HEK293 (cell line): ENCODE measurements at regions not wholly inside any gene's neighbourhood (a gene's known extent, or its start where the extent isn't known, plus 50 kb on each side); places are given as distances from the start of the nearest gene placed in this dataset.

ENCODE experiments used
- CTCF ChIA-PET: fragments of 350-600 bp; formaldehyde crosslinking; extraction: SDS; loops from one replicate; lab custom pipeline; 2021; ENCODE audit warnings: antibody characterized with exemption; lab: Yijun Ruan, JAX
- POLR2A ChIA-PET: fragments of 300-600 bp; formaldehyde crosslinking; extraction: SDS; loops from one replicate; lab custom pipeline; 2020; ENCODE audit warnings: antibody characterized with exemption, inconsistent platforms; lab: Yijun Ruan, JAX
- H3K27ac ChIP-seq: fragments of 200-500 bp; sonication (Bioruptor generic); 2 replicates; pipeline ENCODE4 v1.5.1; 2014; ENCODE audit warnings: low read depth, low read length, control low read depth, inconsistent platforms; ENCODE audit errors: extremely low read depth
- H3K36me3 ChIP-seq, 2 experiments: fragments of 200-500 bp in 1 of 2; sonication (Bioruptor generic) in 1 of 2; 1 replicate in 1 of 2; 2 replicates in 1 of 2; pipeline ENCODE4 v1.5.1; 2014 to 2017; ENCODE audit warnings: inconsistent platforms in 2 of 2, low read length in 2 of 2; ENCODE audit not compliant: control insufficient read depth in 2 of 2, insufficient read depth in 1 of 2
- H3K4me1 ChIP-seq: fragments of 200-500 bp; sonication (Bioruptor generic); 2 replicates; pipeline ENCODE4 v1.5.1; 2014; ENCODE audit warnings: mild to moderate bottlenecking, low read length, inconsistent platforms; ENCODE audit not compliant: control insufficient read depth, insufficient read depth
- H3K4me3 ChIP-seq: 2 replicates; pipeline ENCODE4 v1.5.1; 2011; ENCODE audit warnings: low read depth, mild to moderate bottlenecking, control low read depth, low read length, moderate library complexity
- H3K9me3 ChIP-seq: fragments of 200-500 bp; sonication (Bioruptor generic); 2 replicates; pipeline ENCODE4 v1.5.1; 2014; ENCODE audit warnings: low read depth, low read length, inconsistent platforms; ENCODE audit not compliant: control insufficient read depth, insufficient read depth
- BCL11A ChIP-seq: fragments of 450-650 bp; formaldehyde crosslinking; IDR thresholded peaks from 2 replicates; pipeline ENCODE4 v1.5.1; 2016; ENCODE audit warnings: low read depth, missing biosample characterization, missing genetic modification characterization
- GLIS1 ChIP-seq: fragments of 450-650 bp; formaldehyde crosslinking; IDR thresholded peaks from 2 replicates; pipeline ENCODE4 v1.5.1; 2016; ENCODE audit warnings: missing biosample characterization, missing genetic modification characterization
- GLIS2 ChIP-seq: fragments of 450-650 bp; formaldehyde crosslinking; IDR thresholded peaks from 2 replicates; pipeline ENCODE4 v1.5.1; 2016; ENCODE audit warnings: missing biosample characterization, missing genetic modification characterization
- HOXA7 ChIP-seq: sonication (generic); formaldehyde crosslinking; IDR thresholded peaks from 2 replicates; pipeline ENCODE4 v1.8.1; 2022; ENCODE audit warnings: missing genetic modification reagents, borderline replicate concordance
- MYNN ChIP-seq: fragments of 450-650 bp; formaldehyde crosslinking; IDR thresholded peaks from 2 replicates; pipeline ENCODE4 v1.5.1; 2016; ENCODE audit warnings: missing biosample characterization, missing genetic modification characterization, borderline replicate concordance
- ZBTB48 ChIP-seq: fragments of 450-650 bp; formaldehyde crosslinking; IDR thresholded peaks from 2 replicates; pipeline ENCODE4 v1.5.1; 2016; ENCODE audit warnings: missing biosample characterization, missing genetic modification characterization
- ZNF146 ChIP-seq: fragments of 450-650 bp; formaldehyde crosslinking; IDR thresholded peaks from 2 replicates; pipeline ENCODE4 v1.5.1; 2016; ENCODE audit warnings: missing biosample characterization, missing genetic modification characterization
- ZNF155 ChIP-seq: fragments of 450-650 bp; formaldehyde crosslinking; IDR thresholded peaks from 2 replicates; pipeline ENCODE4 v1.5.1; 2016; ENCODE audit warnings: missing biosample characterization, missing genetic modification characterization
- ZNF175 ChIP-seq: fragments of 450-650 bp; formaldehyde crosslinking; IDR thresholded peaks from 2 replicates; pipeline ENCODE4 v1.5.1; 2016; ENCODE audit warnings: missing biosample characterization, missing genetic modification characterization
- ZNF211 ChIP-seq: fragments of 450-650 bp; formaldehyde crosslinking; IDR thresholded peaks from 2 replicates; pipeline ENCODE4 v1.5.1; 2016; ENCODE audit warnings: low read depth, missing biosample characterization, missing genetic modification characterization
- ZNF239 ChIP-seq: fragments of 450-650 bp; formaldehyde crosslinking; IDR thresholded peaks from 2 replicates; pipeline ENCODE4 v1.5.1; 2016; ENCODE audit warnings: missing biosample characterization, missing genetic modification characterization
- ZNF24 ChIP-seq: fragments of 450-650 bp; formaldehyde crosslinking; IDR thresholded peaks from 2 replicates; pipeline ENCODE4 v1.5.1; 2016; ENCODE audit warnings: missing biosample characterization, missing genetic modification characterization
- ZNF292 ChIP-seq: fragments of 450-650 bp; formaldehyde crosslinking; IDR thresholded peaks from 2 replicates; pipeline ENCODE4 v1.5.1; 2016; ENCODE audit warnings: low read depth, missing biosample characterization, missing genetic modification characterization, borderline replicate concordance
- ZNF426 ChIP-seq: fragments of 450-650 bp; formaldehyde crosslinking; IDR thresholded peaks from 2 replicates; pipeline ENCODE4 v1.5.1; 2017; ENCODE audit warnings: missing biosample characterization, missing genetic modification characterization, mild to moderate bottlenecking, inconsistent platforms, moderate library complexity
- ZNF501 ChIP-seq: fragments of 450-650 bp; formaldehyde crosslinking; IDR thresholded peaks from 2 replicates; pipeline ENCODE4 v1.5.1; 2016; ENCODE audit warnings: missing biosample characterization, missing genetic modification characterization
- ZNF521 ChIP-seq: fragments of 450-650 bp; formaldehyde crosslinking; IDR thresholded peaks from 2 replicates; pipeline ENCODE4 v1.5.1; 2017; ENCODE audit warnings: missing biosample characterization, mild to moderate bottlenecking, missing genetic modification characterization
- ZNF626 ChIP-seq: fragments of 450-650 bp; sonication (Bioruptor Pico); formaldehyde crosslinking; IDR thresholded peaks from 2 replicates; pipeline ENCODE4 v1.5.1; 2018; ENCODE audit warnings: missing biosample characterization, missing genetic modification characterization, inconsistent platforms
- ZNF629 ChIP-seq: fragments of 450-650 bp; formaldehyde crosslinking; IDR thresholded peaks from 2 replicates; pipeline ENCODE4 v1.5.1; 2017; ENCODE audit warnings: missing biosample characterization, missing genetic modification characterization
- ZNF768 ChIP-seq: fragments of 450-650 bp; formaldehyde crosslinking; IDR thresholded peaks from 2 replicates; pipeline ENCODE4 v1.5.1; 2018; ENCODE audit warnings: missing biosample characterization, mild to moderate bottlenecking, missing genetic modification characterization
- ZSCAN16 ChIP-seq: fragments of 450-650 bp; formaldehyde crosslinking; IDR thresholded peaks from 2 replicates; pipeline ENCODE4 v1.5.1; 2016; ENCODE audit warnings: missing biosample characterization, missing genetic modification characterization
- TF ChIP-seq, protein P1 (sequence below): fragments of 450-650 bp; formaldehyde crosslinking; IDR thresholded peaks from 2 replicates; pipeline ENCODE4 v1.5.1; 2016; ENCODE audit warnings: missing biosample characterization, missing genetic modification characterization
- TF ChIP-seq, protein P2 (sequence below): fragments of 450-650 bp; formaldehyde crosslinking; IDR thresholded peaks from 2 replicates; pipeline ENCODE4 v1.5.1; 2016; ENCODE audit warnings: missing biosample characterization, missing genetic modification characterization
- TF ChIP-seq, protein P3 (sequence below): fragments of 450-650 bp; formaldehyde crosslinking; IDR thresholded peaks from 2 replicates; pipeline ENCODE4 v1.5.1; 2017; ENCODE audit warnings: missing biosample characterization, missing genetic modification characterization
- TF ChIP-seq, protein P4 (sequence below): fragments of 450-650 bp; formaldehyde crosslinking; IDR thresholded peaks from 2 replicates; pipeline ENCODE4 v1.5.1; 2016; ENCODE audit warnings: missing biosample characterization, missing genetic modification characterization
- TF ChIP-seq, protein P5 (sequence below): fragments of 450-650 bp; formaldehyde crosslinking; IDR thresholded peaks from 2 replicates; pipeline ENCODE4 v1.5.0; 2017; ENCODE audit warnings: missing biosample characterization, missing genetic modification characterization, borderline replicate concordance

DNA sequence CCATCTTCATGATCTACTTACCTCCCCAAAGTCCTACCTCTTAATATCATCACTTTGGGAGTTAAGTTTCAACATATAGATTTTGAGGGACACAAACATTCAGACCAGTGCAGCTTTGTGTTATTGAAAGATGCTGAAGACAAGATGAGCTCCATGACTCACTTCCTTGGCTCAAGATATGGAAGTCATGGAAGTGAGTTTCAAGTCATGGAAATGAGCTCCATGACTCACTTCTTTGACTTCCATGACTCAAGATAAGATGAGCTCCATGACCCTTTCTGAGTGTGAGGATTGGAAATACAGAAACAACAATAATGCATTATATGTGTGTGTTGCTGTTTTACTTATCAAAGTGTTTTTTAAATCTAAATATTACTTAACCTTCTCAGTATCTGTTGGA lies 170.2 kb upstream of the TPRG1 start:
- ChIA-PET CTCF (no interaction called here), POLR2A (no interaction called here)
- Histone ChIP-seq H3K27ac (no peak overlapping the region), H3K9me3 (no peaks in the 10 kb centered on the region), H3K4me3 (no peak overlapping the region), H3K36me3 (no peaks in the 10 kb centered on the region), H3K4me1 (no peaks in the 10 kb centered on the region)
- TF ChIP-seq, protein P1, sequence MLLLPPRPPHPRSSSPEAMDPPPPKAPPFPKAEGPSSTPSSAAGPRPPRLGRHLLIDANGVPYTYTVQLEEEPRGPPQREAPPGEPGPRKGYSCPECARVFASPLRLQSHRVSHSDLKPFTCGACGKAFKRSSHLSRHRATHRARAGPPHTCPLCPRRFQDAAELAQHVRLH: no peak
- TF ChIP-seq GLIS2 (tag by site-specific recombination) (no peak), ZSCAN16 (tag by site-specific recombination) (no peak), GLIS1 (tag by site-specific recombination) (no peak), ZNF501 (tag by site-specific recombination) (no peak), ZNF426 (tag by site-specific recombination) (no peak), MYNN (tag by site-specific recombination) (no peak), ZNF146 (tag by site-specific recombination) (no peak), ZBTB48 (tag by site-specific recombination) (no peak)
- TF ChIP-seq, protein P2, sequence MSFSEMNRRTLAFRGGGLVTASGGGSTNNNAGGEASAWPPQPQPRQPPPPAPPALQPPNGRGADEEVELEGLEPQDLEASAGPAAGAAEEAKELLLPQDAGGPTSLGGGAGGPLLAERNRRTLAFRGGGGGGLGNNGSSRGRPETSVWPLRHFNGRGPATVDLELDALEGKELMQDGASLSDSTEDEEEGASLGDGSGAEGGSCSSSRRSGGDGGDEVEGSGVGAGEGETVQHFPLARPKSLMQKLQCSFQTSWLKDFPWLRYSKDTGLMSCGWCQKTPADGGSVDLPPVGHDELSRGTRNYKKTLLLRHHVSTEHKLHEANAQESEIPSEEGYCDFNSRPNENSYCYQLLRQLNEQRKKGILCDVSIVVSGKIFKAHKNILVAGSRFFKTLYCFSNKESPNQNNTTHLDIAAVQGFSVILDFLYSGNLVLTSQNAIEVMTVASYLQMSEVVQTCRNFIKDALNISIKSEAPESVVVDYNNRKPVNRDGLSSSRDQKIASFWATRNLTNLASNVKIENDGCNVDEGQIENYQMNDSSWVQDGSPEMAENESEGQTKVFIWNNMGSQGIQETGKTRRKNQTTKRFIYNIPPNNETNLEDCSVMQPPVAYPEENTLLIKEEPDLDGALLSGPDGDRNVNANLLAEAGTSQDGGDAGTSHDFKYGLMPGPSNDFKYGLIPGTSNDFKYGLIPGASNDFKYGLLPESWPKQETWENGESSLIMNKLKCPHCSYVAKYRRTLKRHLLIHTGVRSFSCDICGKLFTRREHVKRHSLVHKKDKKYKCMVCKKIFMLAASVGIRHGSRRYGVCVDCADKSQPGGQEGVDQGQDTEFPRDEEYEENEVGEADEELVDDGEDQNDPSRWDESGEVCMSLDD (tag by site-specific recombination): no peak

DNA sequence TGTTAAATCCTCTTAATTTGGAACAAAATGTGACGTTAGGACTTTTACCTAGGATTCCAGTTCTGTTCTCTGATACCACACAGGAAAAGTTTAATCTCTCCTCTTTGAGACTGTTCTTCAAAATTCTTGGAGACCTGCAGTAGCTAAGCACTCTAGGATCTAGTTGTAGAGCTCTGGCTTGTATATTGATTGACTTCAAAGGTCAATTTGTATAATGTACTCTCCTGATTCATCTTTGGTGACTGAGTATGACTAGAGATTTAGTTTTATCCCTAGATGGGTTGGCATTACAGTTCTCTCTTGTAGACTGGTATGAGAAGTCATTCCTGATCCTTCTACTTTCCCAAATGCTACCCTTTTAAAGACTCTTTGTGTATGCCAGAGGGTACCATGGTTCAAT lies 168.4 kb upstream of the TPRG1 start:
- H3K27ac ChIP-seq: no peak overlapping the region
- CTCF ChIA-PET: no interaction called here
- H3K9me3 ChIP-seq: no peaks in the 10 kb centered on the region

DNA sequence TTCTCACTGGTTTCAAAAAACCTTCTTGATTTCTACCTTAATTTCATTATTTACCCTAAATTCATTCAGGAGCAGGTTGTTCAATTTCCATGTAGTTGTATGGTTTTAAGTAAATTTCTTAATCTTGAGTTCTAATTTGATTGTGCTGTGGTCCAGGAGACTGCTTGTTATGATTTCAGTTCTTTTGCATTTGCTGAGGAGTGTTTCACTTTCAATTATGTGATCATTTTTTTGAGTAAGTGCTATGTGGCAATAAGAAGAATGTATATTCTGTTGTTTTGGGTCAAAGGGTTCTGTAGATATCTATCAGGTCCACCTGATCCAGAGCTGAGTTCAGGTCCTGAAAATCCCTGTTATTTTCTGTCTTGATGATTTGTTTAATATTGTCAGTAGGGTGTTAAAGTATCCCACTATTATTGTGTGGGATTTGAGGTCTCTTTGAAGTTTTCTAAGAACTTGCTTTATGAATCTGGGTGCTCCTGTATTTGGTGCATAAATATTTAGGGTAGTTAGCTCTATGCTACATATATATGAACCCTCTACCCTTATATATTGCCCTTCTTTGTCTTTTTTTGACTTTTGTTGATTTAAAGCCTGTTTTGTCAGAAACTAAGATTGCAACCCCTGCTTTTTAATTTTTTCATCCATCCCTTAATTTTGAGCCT lies 158.4 kb upstream of the TPRG1 start:
- Histone ChIP-seq H3K9me3 (no peaks in the 10 kb centered on the region), H3K4me3 (no peak overlapping the region), H3K27ac (no peak overlapping the region), H3K36me3 (no peaks in the 10 kb centered on the region), H3K4me1 (no peaks in the 10 kb centered on the region)
- ChIA-PET POLR2A (no interaction called here), CTCF (no interaction called here)
- TF ChIP-seq ZNF292: no peak
- TF ChIP-seq, protein P3, sequence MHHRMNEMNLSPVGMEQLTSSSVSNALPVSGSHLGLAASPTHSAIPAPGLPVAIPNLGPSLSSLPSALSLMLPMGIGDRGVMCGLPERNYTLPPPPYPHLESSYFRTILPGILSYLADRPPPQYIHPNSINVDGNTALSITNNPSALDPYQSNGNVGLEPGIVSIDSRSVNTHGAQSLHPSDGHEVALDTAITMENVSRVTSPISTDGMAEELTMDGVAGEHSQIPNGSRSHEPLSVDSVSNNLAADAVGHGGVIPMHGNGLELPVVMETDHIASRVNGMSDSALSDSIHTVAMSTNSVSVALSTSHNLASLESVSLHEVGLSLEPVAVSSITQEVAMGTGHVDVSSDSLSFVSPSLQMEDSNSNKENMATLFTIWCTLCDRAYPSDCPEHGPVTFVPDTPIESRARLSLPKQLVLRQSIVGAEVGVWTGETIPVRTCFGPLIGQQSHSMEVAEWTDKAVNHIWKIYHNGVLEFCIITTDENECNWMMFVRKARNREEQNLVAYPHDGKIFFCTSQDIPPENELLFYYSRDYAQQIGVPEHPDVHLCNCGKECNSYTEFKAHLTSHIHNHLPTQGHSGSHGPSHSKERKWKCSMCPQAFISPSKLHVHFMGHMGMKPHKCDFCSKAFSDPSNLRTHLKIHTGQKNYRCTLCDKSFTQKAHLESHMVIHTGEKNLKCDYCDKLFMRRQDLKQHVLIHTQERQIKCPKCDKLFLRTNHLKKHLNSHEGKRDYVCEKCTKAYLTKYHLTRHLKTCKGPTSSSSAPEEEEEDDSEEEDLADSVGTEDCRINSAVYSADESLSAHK: no peak
- TF ChIP-seq HOXA7 (CRISPR knock-in tag): no peak
- TF ChIP-seq ZNF629 (tag by site-specific recombination): no peak
- TF ChIP-seq, protein P4, sequence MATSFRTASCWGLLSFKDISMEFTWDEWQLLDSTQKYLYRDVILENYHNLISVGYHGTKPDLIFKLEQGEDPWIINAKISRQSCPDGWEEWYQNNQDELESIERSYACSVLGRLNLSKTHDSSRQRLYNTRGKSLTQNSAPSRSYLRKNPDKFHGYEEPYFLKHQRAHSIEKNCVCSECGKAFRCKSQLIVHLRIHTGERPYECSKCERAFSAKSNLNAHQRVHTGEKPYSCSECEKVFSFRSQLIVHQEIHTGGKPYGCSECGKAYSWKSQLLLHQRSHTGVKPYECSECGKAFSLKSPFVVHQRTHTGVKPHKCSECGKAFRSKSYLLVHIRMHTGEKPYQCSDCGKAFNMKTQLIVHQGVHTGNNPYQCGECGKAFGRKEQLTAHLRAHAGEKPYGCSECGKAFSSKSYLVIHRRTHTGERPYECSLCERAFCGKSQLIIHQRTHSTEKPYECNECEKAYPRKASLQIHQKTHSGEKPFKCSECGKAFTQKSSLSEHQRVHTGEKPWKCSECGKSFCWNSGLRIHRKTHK (tag by site-specific recombination): no peak
- no peak for TF ChIP-seq ZNF24

More for the DNA sequence above, 168.4 kb upstream of the TPRG1 start:
- Histone ChIP-seq H3K4me3 (no peak overlapping the region), H3K4me1 (no peaks in the 10 kb centered on the region), H3K36me3 (no peaks in the 10 kb centered on the region)
- no peak for TF ChIP-seq HOXA7 (CRISPR knock-in tag)
- TF ChIP-seq, protein P5, sequence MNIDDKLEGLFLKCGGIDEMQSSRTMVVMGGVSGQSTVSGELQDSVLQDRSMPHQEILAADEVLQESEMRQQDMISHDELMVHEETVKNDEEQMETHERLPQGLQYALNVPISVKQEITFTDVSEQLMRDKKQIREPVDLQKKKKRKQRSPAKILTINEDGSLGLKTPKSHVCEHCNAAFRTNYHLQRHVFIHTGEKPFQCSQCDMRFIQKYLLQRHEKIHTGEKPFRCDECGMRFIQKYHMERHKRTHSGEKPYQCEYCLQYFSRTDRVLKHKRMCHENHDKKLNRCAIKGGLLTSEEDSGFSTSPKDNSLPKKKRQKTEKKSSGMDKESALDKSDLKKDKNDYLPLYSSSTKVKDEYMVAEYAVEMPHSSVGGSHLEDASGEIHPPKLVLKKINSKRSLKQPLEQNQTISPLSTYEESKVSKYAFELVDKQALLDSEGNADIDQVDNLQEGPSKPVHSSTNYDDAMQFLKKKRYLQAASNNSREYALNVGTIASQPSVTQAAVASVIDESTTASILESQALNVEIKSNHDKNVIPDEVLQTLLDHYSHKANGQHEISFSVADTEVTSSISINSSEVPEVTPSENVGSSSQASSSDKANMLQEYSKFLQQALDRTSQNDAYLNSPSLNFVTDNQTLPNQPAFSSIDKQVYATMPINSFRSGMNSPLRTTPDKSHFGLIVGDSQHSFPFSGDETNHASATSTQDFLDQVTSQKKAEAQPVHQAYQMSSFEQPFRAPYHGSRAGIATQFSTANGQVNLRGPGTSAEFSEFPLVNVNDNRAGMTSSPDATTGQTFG: no peak
- no peak for TF ChIP-seq BCL11A (tag by site-specific recombination)
- no peak for TF ChIP-seq ZNF521 (tag by site-specific recombination)
- TF ChIP-seq ZNF155 (tag by site-specific recombination): no peak
- no peak for TF ChIP-seq ZNF211 (tag by site-specific recombination)
- TF ChIP-seq, protein P1: no peak
- TF ChIP-seq ZNF626: no peak
- no peak for TF ChIP-seq ZNF239 (tag by site-specific recombination)
- no peak for TF ChIP-seq ZNF175 (tag by site-specific recombination)
- TF ChIP-seq ZNF768 (tag by site-specific recombination): no peak
- POLR2A ChIA-PET: no interaction called here
